ENCODE measurements at regions not wholly inside any gene's neighbourhood (a gene's known extent, or its start where the extent isn't known, plus 50 kb on each side); places are given as distances from the start of the nearest gene placed in this dataset.

GRCh38 chr19:31164791-31165251, 184.4 kb downstream of the TSHZ3 start:
- DNase-seq (ENCODE audit: low read depth in 4 of 4, low spot score in 3 of 4): no peak

GRCh38 chr19:31160336-31160926, 188.8 kb downstream of the TSHZ3 start:
- DNase-seq (ENCODE audit: low read depth in 4 of 4, low spot score in 3 of 4): no peak

DNA sequence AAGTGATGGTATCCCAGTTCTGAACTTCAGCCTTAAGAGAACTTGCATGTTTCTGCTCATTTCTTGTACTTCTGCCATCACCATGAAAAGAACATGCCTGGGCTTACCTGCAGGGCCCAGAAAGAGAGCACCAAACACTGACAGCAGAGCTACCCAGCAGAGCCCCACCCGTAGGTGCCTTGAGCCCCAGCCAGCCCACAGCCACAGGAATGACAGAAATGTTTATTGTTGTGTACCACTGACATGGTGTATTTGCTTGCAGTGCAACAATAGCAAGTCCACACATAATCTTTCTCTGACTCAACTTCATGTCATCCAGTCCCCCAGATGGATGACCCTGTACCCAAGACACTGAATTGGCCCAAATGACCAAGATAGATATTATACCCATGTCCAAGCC, 195.2 kb downstream of the TSHZ3 start:
- no peak for DNase-seq (ENCODE audit: low read depth in 4 of 4, low spot score in 3 of 4)

DNA sequence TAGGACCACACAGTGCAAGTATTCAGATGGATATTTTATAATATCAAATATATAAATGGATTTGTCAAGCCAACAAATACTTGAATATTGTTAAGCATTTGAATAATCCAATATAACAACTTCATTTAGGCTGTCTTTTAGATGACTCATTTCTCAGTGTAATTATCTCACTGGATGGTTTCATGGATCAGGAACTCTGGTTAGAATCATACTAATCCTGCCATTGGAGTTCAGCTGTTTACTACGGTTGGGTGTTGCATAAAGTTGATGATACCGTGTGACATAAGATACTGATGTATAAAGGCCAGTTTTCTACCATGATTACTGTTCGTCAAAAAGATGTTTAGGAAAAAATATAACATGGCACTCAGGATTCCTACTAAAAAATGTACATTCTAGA, 196.3 kb downstream of the TSHZ3 start:
- DNase-seq (ENCODE audit: low read depth in 4 of 4, low spot score in 3 of 4): no peak

- no peak for DNase-seq (ENCODE audit: low read depth in 4 of 4, low spot score in 3 of 4)
Observed at GRCh38 chr19:31149441-31149941, 199.7 kb downstream of the TSHZ3 start.

- no peak for DNase-seq (ENCODE audit: low read depth in 4 of 4, low spot score in 3 of 4)
Observed at GRCh38 chr19:31148671-31149070, 200.6 kb downstream of the TSHZ3 start.

GRCh38 chr19:31147234-31147633, 202.0 kb downstream of the TSHZ3 start:
- no peak for DNase-seq (ENCODE audit: low read depth in 4 of 4, low spot score in 3 of 4)

DNA sequence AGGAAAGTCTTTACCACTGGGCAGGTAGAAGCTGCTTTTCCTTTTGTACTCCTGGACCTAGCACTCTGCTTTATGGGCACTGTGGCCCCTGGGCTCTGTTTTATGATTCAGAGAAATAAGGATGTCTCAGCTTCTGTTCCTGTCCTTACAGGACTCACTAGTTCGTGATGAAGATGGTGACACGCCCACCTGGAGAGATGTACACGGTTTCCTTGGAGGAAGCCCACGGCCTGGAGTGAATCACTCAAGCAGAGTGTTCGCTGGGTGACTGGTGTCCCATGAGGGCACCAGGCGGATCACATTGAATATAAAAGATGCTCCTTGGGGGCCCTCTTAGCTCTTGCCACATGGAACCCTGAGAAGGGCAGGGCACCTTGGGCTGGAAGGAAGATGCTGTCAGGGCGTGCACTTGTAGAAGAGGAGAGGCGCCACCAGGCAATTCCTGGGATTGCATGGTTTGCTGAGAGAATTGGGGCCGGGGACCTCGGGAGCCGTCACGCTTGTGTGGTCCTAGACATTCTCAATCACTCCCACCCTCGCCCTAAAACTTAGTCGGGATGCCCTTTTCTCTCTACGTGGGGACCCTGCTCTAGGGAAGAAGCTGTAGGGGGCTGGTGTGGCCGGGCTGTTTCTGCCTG, 202.6 kb downstream of the TSHZ3 start:
- DNase-seq (ENCODE audit: low read depth in 4 of 4, low spot score in 3 of 4): no peak

DNA sequence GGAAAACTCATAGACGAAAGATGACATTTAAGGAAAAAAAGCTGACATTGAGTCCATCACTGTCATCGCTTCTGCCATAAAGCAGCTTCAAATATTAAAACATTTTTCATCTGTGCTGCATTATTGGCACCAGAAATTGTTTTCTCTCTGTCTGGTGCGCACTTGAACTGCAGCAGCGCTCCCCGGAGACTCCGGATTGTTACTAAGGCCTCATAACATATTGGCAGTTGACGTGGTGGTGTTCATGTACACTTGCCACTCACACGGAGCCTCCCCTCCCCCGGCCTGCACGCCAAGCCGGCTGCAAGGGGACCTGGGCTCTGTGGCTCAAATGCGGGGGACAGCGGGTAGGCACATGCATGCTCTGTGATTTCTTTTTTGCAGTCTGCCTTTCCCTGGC, 203.2 kb downstream of the TSHZ3 start:
- no peak for DNase-seq (ENCODE audit: low read depth in 4 of 4, low spot score in 3 of 4)

DNA sequence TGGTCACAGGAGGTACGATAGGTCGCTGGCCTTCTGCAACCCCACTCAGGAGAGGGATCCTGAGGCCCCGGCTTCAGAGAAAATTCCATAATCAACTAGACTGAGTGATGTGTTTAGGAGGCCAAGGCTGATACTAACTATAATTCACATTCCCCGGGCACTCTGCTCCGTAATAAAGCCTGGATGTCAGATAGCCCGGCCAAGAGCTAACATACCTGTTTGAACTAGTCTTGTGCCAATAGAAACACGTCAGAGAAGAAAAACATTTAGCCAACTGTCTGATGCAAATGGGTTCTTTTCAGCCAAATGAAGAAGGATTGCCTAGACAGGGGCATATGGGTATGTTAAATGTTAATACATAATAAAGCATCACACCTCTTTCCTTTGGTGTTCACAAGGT, 204.2 kb downstream of the TSHZ3 start:
- DNase-seq (ENCODE audit: low read depth in 4 of 4, low spot score in 3 of 4): no peak

DNA sequence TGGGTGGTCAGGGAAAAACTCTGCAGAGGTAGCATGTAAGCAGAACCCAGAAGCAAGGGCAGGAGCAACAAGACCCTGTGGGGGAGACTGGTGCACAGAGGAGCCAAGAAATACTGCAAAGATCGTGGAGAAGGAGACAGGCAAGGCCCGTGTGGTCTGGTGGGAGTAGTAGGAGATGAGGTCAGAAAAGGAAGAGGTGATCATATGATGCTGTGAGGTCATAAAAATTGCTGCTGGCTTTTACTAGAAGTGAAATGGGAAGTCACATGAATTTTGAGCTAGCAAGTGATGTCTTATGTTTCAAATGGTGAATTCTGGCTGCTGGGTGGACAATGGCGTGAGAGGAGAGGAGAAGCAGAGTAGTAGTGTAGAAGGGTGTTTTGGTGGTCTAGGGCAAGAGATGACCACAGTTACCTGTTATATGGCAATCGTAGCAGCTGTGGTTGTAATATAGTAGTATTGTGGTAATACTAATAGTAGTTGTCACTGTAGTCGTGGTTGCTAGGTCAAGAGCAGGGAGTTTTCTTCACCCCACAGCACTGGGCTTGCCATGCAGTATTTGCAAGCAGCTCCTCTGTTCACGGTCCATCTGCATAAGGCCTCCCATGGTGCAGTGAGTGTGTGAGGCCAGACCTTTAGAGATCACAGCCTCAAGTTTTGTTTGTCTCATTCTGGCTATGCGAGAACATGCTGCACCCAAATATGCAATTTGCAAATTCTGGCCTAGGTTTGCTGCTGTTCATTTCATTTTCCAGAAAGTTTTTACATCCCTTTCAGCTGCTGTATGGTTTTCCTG, 205.0 kb downstream of the TSHZ3 start:
- no peak for DNase-seq (ENCODE audit: low read depth in 4 of 4, low spot score in 3 of 4)

- DNase-seq (ENCODE audit: low read depth in 4 of 4, low spot score in 3 of 4): no peak
Observed at GRCh38 chr19:31141301-31141700, 207.9 kb downstream of the TSHZ3 start.

GRCh38 chr19:31140717-31141116, 208.5 kb downstream of the TSHZ3 start:
- no peak for DNase-seq (ENCODE audit: low read depth in 4 of 4, low spot score in 3 of 4)

DNA sequence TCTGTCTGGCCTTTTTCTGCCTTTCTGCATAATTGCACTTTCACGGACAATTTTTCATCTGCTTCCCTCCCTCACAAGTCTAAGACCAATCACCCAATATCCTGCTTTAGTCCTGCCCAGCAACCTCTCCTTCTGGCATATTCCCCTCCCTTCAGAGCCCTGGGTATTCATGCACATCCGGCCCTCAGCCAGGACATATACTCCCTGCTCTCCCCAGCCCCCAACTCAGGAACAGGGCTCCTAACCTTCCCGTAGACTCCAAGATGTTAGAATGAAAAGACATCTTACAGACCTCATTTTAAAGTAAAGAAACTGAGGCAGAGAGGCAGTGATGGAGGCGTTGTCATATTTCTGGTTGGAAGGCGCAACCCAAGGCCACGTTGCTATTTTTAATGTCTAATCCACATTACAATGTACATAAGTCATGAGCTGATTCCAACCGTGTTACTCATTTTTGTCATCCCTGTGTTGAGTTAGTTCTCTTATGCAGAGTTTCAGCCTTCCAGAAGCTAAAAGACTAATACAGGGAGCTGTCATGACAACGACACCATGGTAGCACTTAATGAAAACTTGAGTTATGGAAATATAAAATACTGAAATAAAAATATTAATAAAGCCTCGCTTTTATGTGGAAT, 209.2 kb downstream of the TSHZ3 start:
- no peak for DNase-seq (ENCODE audit: low read depth in 4 of 4, low spot score in 3 of 4)

- DNase-seq (ENCODE audit: low read depth in 4 of 4, low spot score in 3 of 4): no peak
Observed at GRCh38 chr19:31138077-31138476, 211.2 kb downstream of the TSHZ3 start.

DNA sequence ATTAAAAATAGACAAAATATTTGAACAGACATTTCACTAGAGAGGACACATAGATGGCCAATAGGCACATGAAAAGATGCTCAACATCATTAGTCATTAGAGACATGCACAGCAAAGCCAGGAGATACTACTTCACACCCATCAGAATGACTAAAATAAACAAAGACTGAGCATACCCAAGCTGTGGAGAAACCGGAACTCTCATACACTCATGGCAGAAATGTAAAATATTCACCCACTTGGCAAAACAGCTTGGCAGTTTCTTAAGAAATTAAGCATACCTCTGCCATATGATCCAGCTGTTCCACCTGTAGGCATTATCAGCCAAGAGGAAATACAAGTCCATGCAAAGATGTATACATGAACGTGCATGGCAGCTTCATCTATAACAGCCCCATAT, 213.4 kb downstream of the TSHZ3 start:
- no peak for DNase-seq (ENCODE audit: low read depth in 4 of 4, low spot score in 3 of 4)

DNA sequence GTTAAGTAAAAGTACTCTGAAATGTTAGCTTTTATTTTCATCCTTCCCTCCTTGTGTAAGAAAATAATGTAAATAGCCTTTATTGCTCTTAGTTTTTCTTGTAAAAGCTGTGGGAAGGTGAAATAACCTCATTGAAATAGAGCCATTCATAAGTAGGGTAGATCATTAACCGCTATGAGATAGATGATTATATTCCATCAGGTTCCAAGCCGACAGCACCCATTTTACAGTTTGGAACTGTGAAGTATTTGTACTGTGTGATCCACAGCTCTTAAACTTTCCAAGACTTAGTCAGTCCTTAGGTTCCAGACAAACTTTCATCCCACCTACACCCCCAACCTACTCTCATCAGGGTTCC, 216.5 kb downstream of the TSHZ3 start:
- DNase-seq (ENCODE audit: low read depth in 4 of 4, low spot score in 3 of 4): no peak

DNA sequence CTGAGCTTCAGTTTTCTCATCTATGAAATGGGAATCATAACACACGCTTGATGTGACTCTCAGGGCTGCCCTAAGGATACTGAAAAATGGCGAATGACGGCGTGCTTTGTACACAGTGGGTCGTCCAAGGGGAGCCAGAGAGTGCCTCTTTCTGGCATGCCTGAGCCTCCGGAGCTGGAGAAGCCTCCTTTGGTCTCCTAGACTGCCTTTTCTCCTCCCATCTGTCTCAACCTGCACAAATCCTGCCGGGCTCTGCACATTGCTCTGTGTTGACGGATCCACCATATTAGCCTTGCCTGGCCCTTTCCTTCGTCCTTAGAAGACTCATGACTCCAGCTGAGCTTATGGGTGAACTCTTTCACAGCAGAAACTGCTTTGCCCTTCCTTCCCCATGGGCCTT, 220.9 kb downstream of the TSHZ3 start:
- no peak for DNase-seq (ENCODE audit: low read depth in 4 of 4, low spot score in 3 of 4)

GRCh38 chr19:31127134-31127967, 221.9 kb downstream of the TSHZ3 start:
- no peak for DNase-seq (ENCODE audit: low read depth in 4 of 4, low spot score in 3 of 4)

DNA sequence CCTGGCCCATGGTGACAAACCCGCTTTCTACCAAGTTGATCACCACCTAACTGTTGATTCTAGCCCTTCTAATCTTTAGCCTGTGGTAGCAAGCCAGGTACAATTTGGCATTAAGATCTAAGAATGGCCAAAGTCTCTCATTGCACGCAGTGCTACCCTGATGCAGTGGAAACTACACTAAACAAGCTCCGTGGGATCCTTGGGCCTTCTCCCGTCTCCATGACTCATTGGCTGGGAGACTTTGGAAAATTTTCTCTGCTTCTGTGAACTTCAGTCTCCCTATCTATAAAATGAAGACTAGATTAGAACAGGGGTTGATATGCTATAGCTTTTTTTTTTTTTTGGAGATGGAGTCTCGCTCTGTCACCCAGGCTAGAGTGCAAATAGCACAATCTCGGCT, 223.0 kb downstream of the TSHZ3 start:
- no peak for DNase-seq (ENCODE audit: low read depth in 4 of 4, low spot score in 3 of 4)

GRCh38 chr19:31125071-31125470, 224.2 kb downstream of the TSHZ3 start:
- no peak for DNase-seq (ENCODE audit: low read depth in 4 of 4, low spot score in 3 of 4)

Measured in left renal pelvis (tissue), 4 donors.